Kidney (tissue), 13 donors: ENCODE measurements at regions not wholly inside any gene's neighbourhood (a gene's known extent, or its start where the extent isn't known, plus 50 kb on each side); places are given as distances from the start of the nearest gene placed in this dataset.

Experiments used
- DNase-seq, 5 donors: peaks; one replicate each; pipeline ENCODE4 v3.0.0-alpha.2; 2013 to 2020
- FAIRE-seq: peaks from 2 replicates; lab custom pipeline; 2012; peaks lifted over from hg19 to GRCh38; lab: Jason Lieb, UNC
- H3K27ac ChIP-seq, 2 donors: one replicate each; pipeline ENCODE4 v1.7.0; 2013; ENCODE audit warnings: low read depth in 2 of 2, low read length in 2 of 2, inconsistent platforms in 1 of 2
- H3K27me3 ChIP-seq: one replicate; pipeline ENCODE4 v1.7.1; 2013; ENCODE audit warnings: low read length, inconsistent platforms; ENCODE audit not compliant: control insufficient read depth, insufficient read depth
- H3K36me3 ChIP-seq, 3 donors: one replicate each; pipeline versions ENCODE4 v1.7.0 to v1.7.1; 2013; ENCODE audit warnings: low read length in 3 of 3, control low read depth in 1 of 3, inconsistent platforms in 1 of 3; ENCODE audit not compliant: insufficient read depth in 3 of 3, control insufficient read depth in 2 of 3
- H3K4me1 ChIP-seq, 3 donors: one replicate each; pipeline versions ENCODE4 v1.7.0 to v1.7.1; 2013; ENCODE audit warnings: low read length in 3 of 3, inconsistent platforms in 1 of 3, low read depth in 1 of 3; ENCODE audit not compliant: control insufficient read depth in 2 of 3, insufficient read depth in 2 of 3
- H3K4me3 ChIP-seq, 3 donors: one replicate each; pipeline versions ENCODE4 v1.7.0 to v1.8.1; 2013; ENCODE audit warnings: low read length in 3 of 3, control low read depth in 1 of 3, inconsistent platforms in 1 of 3
- H3K9ac ChIP-seq, 3 donors: one replicate each; pipeline versions ENCODE4 v1.7.0 to v1.7.1; 2013; ENCODE audit warnings: low read length in 3 of 3, control low read depth in 1 of 3, inconsistent platforms in 1 of 3
- H3K9me3 ChIP-seq, 3 donors: one replicate each; pipeline versions ENCODE4 v1.7.0 to v1.7.1; 2013; ENCODE audit warnings: low read length in 3 of 3, control low read depth in 1 of 3, inconsistent platforms in 1 of 3; ENCODE audit not compliant: control insufficient read depth in 2 of 3, insufficient read depth in 1 of 3
- CTCF ChIP-seq: IDR thresholded peaks from 3 replicates; pipeline ENCODE4 v1.5.1; 2012; ENCODE audit warnings: mild to moderate bottlenecking, moderate library complexity, borderline replicate concordance; ENCODE audit not compliant: insufficient read depth; ENCODE audit errors: extremely low read depth
- intact Hi-C: fragments of 100-400 bp; cut with DNase I; formaldehyde crosslinking; loops from one replicate; pipeline ENCODE4 v1.11.1; 2022
- donor health status: control.
- donor health status: control.
- donor health status: control.
- donor health status: control.
- donor health status: control.
- donor health status: DM: yes; HTN: yes; CAD: no.
- donor health status: Normal renal cell carcinoma (clear cell type).

- DNase-seq = peak in 1 of 5 donors; percentile 49
Measured at GRCh38 chr22:48694296-48694883, 1133.3 kb downstream of the BRD1 start.

GRCh38 chr22:48693377-48694135, 1134.1 kb downstream of the BRD1 start:
- no peak overlapping the region for H3K27ac ChIP-seq
- FAIRE-seq (no peak), DNase-seq (peak in 1 of 5 donors; percentile 51)
- H3K36me3 ChIP-seq = no peaks in the 10 kb centered on the region
- no peak overlapping the region for H3K4me3 ChIP-seq
- intact Hi-C loops = no loop called here
- no peak for TF ChIP-seq CTCF
- no peaks in the 10 kb centered on the region for H3K4me1 ChIP-seq
- H3K9ac ChIP-seq = no peak overlapping the region
- H3K27me3 ChIP-seq = no peaks in the 10 kb centered on the region
- peaks cover 0 to 2% (median 0%) of the 10 kb centered on the region in 3 donors for H3K9me3 ChIP-seq

More at GRCh38 chr22:48694296-48694883, 1133.3 kb downstream of the BRD1 start:
- Histone ChIP-seq H3K27ac (no peak overlapping the region), H3K4me1 (no peaks in the 10 kb centered on the region), H3K9me3 (peaks cover 0 to 2% (median 0%) of the 10 kb centered on the region in 3 donors), H3K9ac (no peak overlapping the region), H3K36me3 (no peaks in the 10 kb centered on the region), H3K27me3 (no peaks in the 10 kb centered on the region), H3K4me3 (no peak overlapping the region)
- no peak for FAIRE-seq
- TF ChIP-seq CTCF = no peak
- intact Hi-C loops = no loop called here

- no peaks in the 10 kb centered on the region for H3K4me1 ChIP-seq
- intact Hi-C loops = no loop called here
- H3K9ac ChIP-seq = no peak overlapping the region
- no peak for TF ChIP-seq CTCF
- peak in 1 of 5 donors; percentile 65 for DNase-seq
- no peak for FAIRE-seq
- peaks cover 0 to 2% (median 0%) of the 10 kb centered on the region in 3 donors for H3K9me3 ChIP-seq
- no peaks in the 10 kb centered on the region for H3K27me3 ChIP-seq
- H3K4me3 ChIP-seq = no peak overlapping the region
- H3K36me3 ChIP-seq = no peaks in the 10 kb centered on the region
- H3K27ac ChIP-seq = no peak overlapping the region
Measured at GRCh38 chr22:48692734-48693376, 1134.8 kb downstream of the BRD1 start.
